ENCODE measurements at regions not wholly inside any gene's neighbourhood (a gene's known extent, or its start where the extent isn't known, plus 50 kb on each side); places are given as distances from the start of the nearest gene placed in this dataset.

- TF ChIP-seq CTCF (conservative IDR thresholded peaks at IDR 0.05; ENCODE audit: low read length) (no peak), EZH2phosphoT487 (IDR thresholded peaks at IDR 0.05; ENCODE audit: borderline replicate concordance, low read depth, low read length) (no peak)
Measured at GRCh38 chr1:194647118-194647517, 1460.7 kb upstream of the B3GALT2 start.
